BJ (cell line): ENCODE measurements at regions not wholly inside any gene's neighbourhood (a gene's known extent, or its start where the extent isn't known, plus 50 kb on each side); places are given as distances from the start of the nearest gene placed in this dataset.
"Not testable (repeated sequence)": the region's sequence is repeated elsewhere in the genome, so short reads cannot be mapped to it uniquely, and the experiment has no call there.

ENCODE experiments used
- CTCF ChIA-PET: fragments of 350-600 bp; formaldehyde crosslinking; extraction: SDS; loops from one replicate; lab custom pipeline; 2021; ENCODE audit warnings: antibody characterized with exemption, inconsistent platforms; lab: Yijun Ruan, JAX
- POLR2A ChIA-PET: fragments of 300-600 bp; sonication (Branson Sonifier 250); formaldehyde crosslinking; extraction: SDS; loops from one replicate; lab custom pipeline; 2021; ENCODE audit warnings: antibody characterized with exemption; lab: Charles Lee
- DNase-seq: peaks from one replicate; pipeline ENCODE4 v3.0.0-alpha.2; 2011; ENCODE audit warnings: low read depth
- H3K27me3 ChIP-seq: 2 replicates; pipeline ENCODE4 v1.6.0; 2011; ENCODE audit warnings: low read length; ENCODE audit not compliant: control insufficient read depth, insufficient read depth
- H3K36me3 ChIP-seq: 2 replicates; pipeline ENCODE4 v1.5.1; 2011; ENCODE audit warnings: low read length; ENCODE audit not compliant: control insufficient read depth, insufficient read depth
- H3K4me3 ChIP-seq: 2 replicates; pipeline ENCODE4 v1.5.1; 2011; ENCODE audit warnings: low read depth, mild to moderate bottlenecking, control low read depth, low read length
- CTCF ChIP-seq: IDR thresholded peaks from 2 replicates; pipeline ENCODE4 v1.5.1; 2011; ENCODE audit warnings: low read depth, mild to moderate bottlenecking, control low read depth, inconsistent platforms, low read length, moderate library complexity; ENCODE audit not compliant: insufficient read depth

GRCh38 chr1:99396389-99396788 lies 132.1 kb downstream of the PLPPR4 start:
- no peak for TF ChIP-seq CTCF
- Histone ChIP-seq H3K4me3 (no peak overlapping the region), H3K36me3 (no peaks in the 10 kb centered on the region), H3K27me3 (no peaks in the 10 kb centered on the region)
- ChIA-PET CTCF (no interaction called here), POLR2A (no interaction called here)
- DNase-seq = no peak

GRCh38 chr1:99397029-99397428 lies 132.7 kb downstream of the PLPPR4 start:
- Histone ChIP-seq H3K4me3 (no peak overlapping the region), H3K27me3 (no peaks in the 10 kb centered on the region), H3K36me3 (no peaks in the 10 kb centered on the region)
- CTCF ChIA-PET = no interaction called here
- POLR2A ChIA-PET = no interaction called here
- DNase-seq = no peak
- no peak for TF ChIP-seq CTCF

- DNase-seq = no peak
- TF ChIP-seq CTCF = no peak
- H3K36me3 ChIP-seq = no peaks in the 10 kb centered on the region
- POLR2A ChIA-PET = no interaction called here
- CTCF ChIA-PET = no interaction called here
- H3K27me3 ChIP-seq = no peaks in the 10 kb centered on the region
- no peak overlapping the region for H3K4me3 ChIP-seq
Observed at GRCh38 chr1:99397863-99398262, 133.6 kb downstream of the PLPPR4 start.

- H3K4me3 ChIP-seq, POLR2A ChIA-PET, CTCF ChIA-PET, H3K36me3 ChIP-seq, DNase-seq, H3K27me3 ChIP-seq: not testable (repeated sequence)
Observed at GRCh38 chr1:99401556-99401955, 137.3 kb downstream of the PLPPR4 start.

- H3K27me3 ChIP-seq, DNase-seq, H3K4me3 ChIP-seq, H3K36me3 ChIP-seq, CTCF ChIA-PET, POLR2A ChIA-PET: not testable (repeated sequence)
Observed at GRCh38 chr1:99404399-99404798, 140.1 kb downstream of the PLPPR4 start.

GRCh38 chr1:99405325-99405724 lies 141.0 kb downstream of the PLPPR4 start:
- DNase-seq, H3K36me3 ChIP-seq, H3K4me3 ChIP-seq, CTCF ChIA-PET, H3K27me3 ChIP-seq, POLR2A ChIA-PET: not testable (repeated sequence)

GRCh38 chr1:99407018-99407417 lies 142.7 kb downstream of the PLPPR4 start:
- no peak overlapping the region for H3K4me3 ChIP-seq
- TF ChIP-seq CTCF = no peak
- CTCF ChIA-PET = interaction anchor here (0.6 kb wide), 1 partner anchor 300 kb away, joined by 3 read pairs; no protein-coding TSS in a partner anchor
- H3K36me3 ChIP-seq = no peaks in the 10 kb centered on the region
- POLR2A ChIA-PET = no interaction called here
- no peak for DNase-seq
- no peaks in the 10 kb centered on the region for H3K27me3 ChIP-seq
